H1 (cell line): ENCODE measurements at regions not wholly inside any gene's neighbourhood (a gene's known extent, or its start where the extent isn't known, plus 50 kb on each side); places are given as distances from the start of the nearest gene placed in this dataset.

Source experiments
- CTCF ChIA-PET: fragments of 300-600 bp; sonication (Branson Sonifier 250); formaldehyde crosslinking; loops from one replicate; lab custom pipeline; 2021; ENCODE audit not compliant: partially characterized antibody; lab: Charles Lee
- POLR2A ChIA-PET: fragments of 300-600 bp; sonication (Branson Sonifier 250); formaldehyde crosslinking; loops from one replicate; lab custom pipeline; 2021; ENCODE audit warnings: inconsistent platforms; ENCODE audit not compliant: partially characterized antibody; lab: Charles Lee
- DNase-seq, 2 experiments: peaks; one replicate each; pipeline versions ENCODE4 v3.0.0 to v3.0.0-alpha.2; 2010 to 2022; ENCODE audit warnings: low spot score in 2 of 2, low read depth in 1 of 2, mixed read lengths in 1 of 2
- FAIRE-seq: peaks from 2 replicates; lab custom pipeline; 2011; peaks lifted over from hg19 to GRCh38; lab: Jason Lieb, UNC
- H2AFZ ChIP-seq: 2 replicates; pipeline ENCODE4 v1.8.1; 2012; ENCODE audit warnings: low read length, inconsistent platforms
- H2AK5ac ChIP-seq: 2 replicates; pipeline ENCODE4 v1.6.1; 2013; ENCODE audit warnings: low read depth, low read length
- H2BK120ac ChIP-seq: replicated peaks from 2 replicates; pipeline ENCODE3; 2013; ENCODE audit warnings: low read depth, low read length, inconsistent platforms
- H2BK12ac ChIP-seq: 2 replicates; pipeline ENCODE4 v1.6.1; 2013; ENCODE audit warnings: low read depth, low read length
- H2BK15ac ChIP-seq: 2 replicates; pipeline ENCODE4 v1.6.1; 2013; ENCODE audit warnings: low read length
- H2BK20ac ChIP-seq: 2 replicates; pipeline ENCODE4 v1.6.1; 2013; ENCODE audit warnings: low read length
- H2BK5ac ChIP-seq: 2 replicates; pipeline ENCODE4 v1.6.1; 2013; ENCODE audit warnings: low read depth, low read length
- H3K14ac ChIP-seq: 2 replicates; pipeline ENCODE4 v1.6.1; 2013; ENCODE audit warnings: inconsistent platforms; ENCODE audit not compliant: insufficient read length
- H3K18ac ChIP-seq: 2 replicates; pipeline ENCODE4 v1.6.1; 2013; ENCODE audit warnings: low read length; ENCODE audit errors: extremely low read depth
- H3K23ac ChIP-seq: 2 replicates; pipeline ENCODE4 v1.6.1; 2013; ENCODE audit warnings: inconsistent platforms; ENCODE audit not compliant: insufficient read length
- H3K23me2 ChIP-seq: 2 replicates; pipeline ENCODE4 v1.6.1; 2013; ENCODE audit warnings: low read depth, low read length
- H3K27ac ChIP-seq: 2 replicates; pipeline ENCODE4 v1.6.1; 2011; ENCODE audit warnings: low read depth, low read length, inconsistent platforms
- H3K27me3 ChIP-seq, 4 experiments: replicated peaks in 1 of 4; 1 replicate in 1 of 4; 2 replicates in 3 of 4; pipeline versions ENCODE4 v1.6.1 to v1.8.1; 2011 to 2013; ENCODE audit warnings: low read length in 3 of 4, mild to moderate bottlenecking in 3 of 4, inconsistent platforms in 2 of 4, mixed read lengths in 2 of 4, moderate library complexity in 1 of 4; ENCODE audit not compliant: control insufficient read depth in 3 of 4, insufficient read depth in 3 of 4; ENCODE audit errors: extremely low read depth in 1 of 4
- H3K36me3 ChIP-seq, 4 experiments: 2 replicates each; pipeline versions ENCODE4 v1.6.1 to v1.8.1; 2011 to 2013; ENCODE audit warnings: mild to moderate bottlenecking in 4 of 4, low read length in 3 of 4, moderate library complexity in 2 of 4, control low read depth in 1 of 4, inconsistent platforms in 1 of 4; ENCODE audit not compliant: insufficient read depth in 4 of 4, control insufficient read depth in 2 of 4
- H3K4ac ChIP-seq: replicated peaks from 2 replicates; pipeline ENCODE3; 2013; ENCODE audit warnings: low read length, low read depth, mixed read lengths, inconsistent platforms; ENCODE audit not compliant: insufficient read length
- H3K4me1 ChIP-seq, 4 experiments: replicated peaks in 1 of 4; 1 replicate in 1 of 4; 2 replicates in 3 of 4; pipeline versions ENCODE4 v1.6.1 to v1.8.1; 2011 to 2013; ENCODE audit warnings: low read length in 3 of 4, inconsistent platforms in 2 of 4, mixed read lengths in 1 of 4; ENCODE audit not compliant: insufficient read depth in 4 of 4, control insufficient read depth in 3 of 4
- H3K4me2 ChIP-seq, 2 experiments: 2 replicates each; pipeline versions ENCODE4 v1.6.1 to v1.8.1; 2011 to 2013; ENCODE audit warnings: low read depth in 2 of 2, low read length in 2 of 2, control low read depth in 1 of 2, inconsistent platforms in 1 of 2, mild to moderate bottlenecking in 1 of 2; ENCODE audit not compliant: insufficient read depth in 1 of 2
- H3K4me3 ChIP-seq, 4 experiments: fragments of 200-600, 300-600 bp in 1 of 4; sonication (generic), shearing (Covaris generic), sonication (Bioruptor Twin) in 1 of 4; 2 replicates each; pipeline versions ENCODE4 v1.5.1 to v1.8.1; 2011 to 2016; ENCODE audit warnings: low read length in 4 of 4, low read depth in 3 of 4, control low read depth in 2 of 4, inconsistent platforms in 2 of 4, mild to moderate bottlenecking in 2 of 4, mixed read lengths in 1 of 4, moderate library complexity in 1 of 4; ENCODE audit not compliant: insufficient read depth in 2 of 4; ENCODE audit errors: extremely low read depth in 1 of 4
- H3K56ac ChIP-seq: replicated peaks from 2 replicates; pipeline ENCODE3; 2013; ENCODE audit warnings: low read depth, mild to moderate bottlenecking, mixed read lengths, low read length, inconsistent platforms; ENCODE audit not compliant: insufficient read length
- H3K79me1 ChIP-seq: 2 replicates; pipeline ENCODE4 v1.6.1; 2013; ENCODE audit warnings: low read depth, low read length, control low read depth
- H3K79me2 ChIP-seq, 2 experiments: 2 replicates each; pipeline versions ENCODE4 v1.6.1 to v1.8.1; 2012 to 2013; ENCODE audit warnings: low read length in 2 of 2, mild to moderate bottlenecking in 2 of 2, inconsistent platforms in 1 of 2; ENCODE audit not compliant: insufficient read depth in 2 of 2, control insufficient read depth in 1 of 2
- H3K9ac ChIP-seq, 4 experiments: replicated peaks in 1 of 4; 1 replicate in 1 of 4; 2 replicates in 3 of 4; pipeline versions ENCODE4 v1.6.1 to v1.8.1; 2011 to 2013; ENCODE audit warnings: low read depth in 3 of 4, low read length in 3 of 4, control low read depth in 2 of 4, mild to moderate bottlenecking in 2 of 4, moderate library complexity in 2 of 4, inconsistent platforms in 1 of 4; ENCODE audit errors: extremely low read depth in 1 of 4
- H3K9me3 ChIP-seq, 2 experiments: 2 replicates each; pipeline versions ENCODE4 v1.6.1 to v1.8.1; 2012 to 2013; ENCODE audit warnings: mild to moderate bottlenecking in 2 of 2, moderate library complexity in 2 of 2, control low read depth in 1 of 2, inconsistent platforms in 1 of 2, low read depth in 1 of 2, low read length in 1 of 2, mixed read lengths in 1 of 2; ENCODE audit not compliant: insufficient read depth in 2 of 2
- H4K20me1 ChIP-seq, 2 experiments: replicated peaks in 1 of 2; 2 replicates each; pipeline versions ENCODE3 to v1.8.1; 2011 to 2013; ENCODE audit warnings: inconsistent platforms in 2 of 2, low read length in 2 of 2, mild to moderate bottlenecking in 1 of 2; ENCODE audit not compliant: insufficient read depth in 2 of 2, control insufficient read depth in 1 of 2
- H4K5ac ChIP-seq: 2 replicates; pipeline ENCODE4 v1.6.1; 2013; ENCODE audit warnings: low read length, low read depth, mixed read lengths, inconsistent platforms; ENCODE audit not compliant: insufficient read length
- H4K8ac ChIP-seq: 2 replicates; pipeline ENCODE4 v1.8.0; 2013; ENCODE audit warnings: mild to moderate bottlenecking, moderate library complexity, low read length, inconsistent platforms; ENCODE audit not compliant: insufficient read depth; ENCODE audit errors: extremely low read depth
- H4K91ac ChIP-seq: replicated peaks from 2 replicates; pipeline ENCODE3; 2013; ENCODE audit warnings: low read length, mixed read lengths, inconsistent platforms; ENCODE audit not compliant: insufficient read length
- RAD21 ChIP-seq, 2 experiments: IDR thresholded peaks in 1 of 2; conservative IDR thresholded peaks in 1 of 2; 2 replicates each; pipeline ENCODE4 v1.6.1; 2011; ENCODE audit warnings: low read depth in 2 of 2, low read length in 2 of 2, improper control_type of control experiment in 1 of 2, inconsistent platforms in 1 of 2, mild to moderate bottlenecking in 1 of 2, moderate library complexity in 1 of 2
- SAP30 ChIP-seq: fragments of 300-600 bp; sonication (generic); IDR thresholded peaks from 2 replicates; pipeline ENCODE4 v1.7.1; 2012; ENCODE audit warnings: low read length, moderate library complexity, mild to moderate bottlenecking, inconsistent platforms; ENCODE audit not compliant: insufficient read depth, insufficient replicate concordance
- WGBS, 2 experiments: shearing (Covaris generic) in 1 of 2; methylation state at CpG; one replicate each; pipeline versions ENCODE4 v1.1.6 to v1.1.7; 2013 to 2015; ENCODE audit warnings: low lambda C conversion rate in 2 of 2, mixed read lengths in 2 of 2, inconsistent platforms in 1 of 2, low coverage in 1 of 2, missing lambda C conversion rate in 1 of 2; ENCODE audit not compliant: insufficient replicate concordance in 2 of 2, insufficient coverage in 1 of 2, insufficient read length in 1 of 2; ENCODE audit errors: extremely low coverage in 1 of 2, missing lambda C conversion rate in 1 of 2; 5-methylcytosine and 5-hydroxymethylcytosine counted together
- TF ChIP-seq, protein P1 (sequence below), 3 experiments: IDR thresholded peaks; 1 replicate in 2 of 3; 2 replicates in 1 of 3; pipeline versions ENCODE4 v1.5.1 to v1.6.1; 2011; ENCODE audit warnings: low read length in 3 of 3, mild to moderate bottlenecking in 3 of 3, inconsistent platforms in 2 of 3, low read depth in 1 of 3, moderate library complexity in 1 of 3; ENCODE audit not compliant: insufficient read depth in 1 of 3; ENCODE audit errors: control extremely low read depth in 1 of 3

- Histone ChIP-seq H3K4me1 (no peaks in the 10 kb centered on the region), H3K27ac (no peak overlapping the region), H3K79me2 (no peaks in the 10 kb centered on the region), H4K5ac (no peak overlapping the region), H3K9me3 (no peaks in the 10 kb centered on the region), H3K9ac (no peak overlapping the region), H3K27me3 (no peaks in the 10 kb centered on the region), H3K14ac (no peak overlapping the region), H4K91ac (no peak overlapping the region), H3K4me3 (no peak overlapping the region), H3K36me3 (no peaks in the 10 kb centered on the region), H2BK20ac (no peak overlapping the region), H4K20me1 (no peaks in the 10 kb centered on the region), H3K4ac (no peak overlapping the region), H2AFZ (peak overlapping the region; percentile 87), H2BK120ac (no peak overlapping the region), H3K79me1 (no peaks in the 10 kb centered on the region), H3K23me2 (no peaks in the 10 kb centered on the region), H2BK12ac (no peak overlapping the region), H4K8ac (no peak overlapping the region), H3K23ac (no peak overlapping the region), H2BK15ac (no peak overlapping the region), H2BK5ac (no peak overlapping the region), H3K18ac (no peak overlapping the region), H3K56ac (no peak overlapping the region), H2AK5ac (no peak overlapping the region), H3K4me2 (no peak overlapping the region)
- no peak for FAIRE-seq
- WGBS, 2 experiments, result 62% methylated on average over 6 of the region's 6 CpGs; no CpG with 5 or more reads in 1 of the 2 experiments
- TF ChIP-seq RAD21 (IDR thresholded peaks at IDR 0.05 in 1 of 2, conservative IDR thresholded peaks at IDR 0.05 in 1 of 2; ENCODE audit: low read depth in 2 of 2, low read length in 2 of 2), result peak; percentile 70 to 78
- no peak for TF ChIP-seq SAP30
- TF ChIP-seq, protein P1, sequence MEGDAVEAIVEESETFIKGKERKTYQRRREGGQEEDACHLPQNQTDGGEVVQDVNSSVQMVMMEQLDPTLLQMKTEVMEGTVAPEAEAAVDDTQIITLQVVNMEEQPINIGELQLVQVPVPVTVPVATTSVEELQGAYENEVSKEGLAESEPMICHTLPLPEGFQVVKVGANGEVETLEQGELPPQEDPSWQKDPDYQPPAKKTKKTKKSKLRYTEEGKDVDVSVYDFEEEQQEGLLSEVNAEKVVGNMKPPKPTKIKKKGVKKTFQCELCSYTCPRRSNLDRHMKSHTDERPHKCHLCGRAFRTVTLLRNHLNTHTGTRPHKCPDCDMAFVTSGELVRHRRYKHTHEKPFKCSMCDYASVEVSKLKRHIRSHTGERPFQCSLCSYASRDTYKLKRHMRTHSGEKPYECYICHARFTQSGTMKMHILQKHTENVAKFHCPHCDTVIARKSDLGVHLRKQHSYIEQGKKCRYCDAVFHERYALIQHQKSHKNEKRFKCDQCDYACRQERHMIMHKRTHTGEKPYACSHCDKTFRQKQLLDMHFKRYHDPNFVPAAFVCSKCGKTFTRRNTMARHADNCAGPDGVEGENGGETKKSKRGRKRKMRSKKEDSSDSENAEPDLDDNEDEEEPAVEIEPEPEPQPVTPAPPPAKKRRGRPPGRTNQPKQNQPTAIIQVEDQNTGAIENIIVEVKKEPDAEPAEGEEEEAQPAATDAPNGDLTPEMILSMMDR (IDR thresholded peaks at IDR 0.05; ENCODE audit: control extremely low read depth in 1 of 3, insufficient read depth in 1 of 3, low read depth in 1 of 3, low read length in 3 of 3), result peak; percentile 53 to 56 (median 53)
- ChIA-PET POLR2A (interaction anchor here (0.5 to 0.6 kb wide), 2 partner anchors 8 to 398 kb away, joined by 3 read pairs; no protein-coding TSS in a partner anchor), CTCF (interaction anchor here (0.6 to 1.7 kb wide), 16 partner anchors 14 to 561 kb away, joined by 3 to 7 read pairs (median 4); no protein-coding TSS in a partner anchor)
- peak in 1 of 2 experiments; percentile 55 for DNase-seq
Observed at GRCh38 chr7:41771717-41772116, 68.8 kb upstream of the INHBA start.
